HG03442 (cell line): ENCODE measurements at regions not wholly inside any gene's neighbourhood (a gene's known extent, or its start where the extent isn't known, plus 50 kb on each side); places are given as distances from the start of the nearest gene placed in this dataset.

Experiments
- ATAC-seq: cut with Tn5 transposase; IDR thresholded peaks from one replicate; pipeline ENCODE4 v1.9.1; 2021; ENCODE audit warnings: mild to moderate bottlenecking, moderate library complexity; ENCODE audit not compliant: unreplicated experiment

- ATAC-seq, result no peak
These were observed 438.7 kb upstream of the SALL3 start for GRCh38 chr18:78540636-78541529.

DNA sequence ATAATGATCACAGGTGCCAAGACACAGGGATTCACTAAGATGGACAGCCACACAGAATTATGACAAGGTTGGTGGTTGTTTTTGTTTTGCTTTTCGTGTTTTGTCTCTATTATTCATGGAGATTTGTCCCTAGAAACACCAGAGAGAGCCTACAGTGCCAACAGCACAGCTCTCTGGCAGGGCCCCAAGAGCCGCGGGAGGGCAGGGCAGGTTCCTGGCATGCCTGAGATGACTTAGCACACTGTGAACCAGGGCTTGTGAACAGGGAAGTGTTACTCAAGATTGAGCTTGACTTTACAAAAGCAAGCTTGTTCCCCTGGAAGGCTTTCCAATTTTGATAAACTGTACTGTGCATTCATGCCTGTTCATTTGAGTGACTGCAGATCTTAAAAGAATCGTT lies 437.4 kb upstream of the SALL3 start:
- ATAC-seq, result no peak

- no peak for ATAC-seq
These were observed 436.4 kb upstream of the SALL3 start for GRCh38 chr18:78543201-78543725.

DNA sequence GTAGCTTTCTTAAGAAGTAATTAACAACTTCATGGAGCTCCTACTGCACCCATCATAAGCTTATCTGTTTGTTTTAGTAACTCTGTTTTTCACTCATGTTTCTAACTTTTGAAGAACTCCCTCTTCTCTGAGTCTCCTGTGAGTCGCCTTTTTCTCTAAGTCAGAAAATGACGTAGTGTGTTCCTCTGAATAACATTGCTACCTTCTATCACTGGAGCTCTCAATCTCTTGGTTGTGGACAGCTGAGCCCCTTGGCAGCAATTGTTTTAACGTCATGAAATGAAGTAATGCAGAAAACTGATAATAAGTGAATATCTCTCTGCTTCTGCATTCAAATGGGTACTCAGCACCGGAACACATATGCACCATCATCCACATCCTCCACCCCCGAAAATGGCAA lies 433.3 kb upstream of the SALL3 start:
- no peak for ATAC-seq

DNA sequence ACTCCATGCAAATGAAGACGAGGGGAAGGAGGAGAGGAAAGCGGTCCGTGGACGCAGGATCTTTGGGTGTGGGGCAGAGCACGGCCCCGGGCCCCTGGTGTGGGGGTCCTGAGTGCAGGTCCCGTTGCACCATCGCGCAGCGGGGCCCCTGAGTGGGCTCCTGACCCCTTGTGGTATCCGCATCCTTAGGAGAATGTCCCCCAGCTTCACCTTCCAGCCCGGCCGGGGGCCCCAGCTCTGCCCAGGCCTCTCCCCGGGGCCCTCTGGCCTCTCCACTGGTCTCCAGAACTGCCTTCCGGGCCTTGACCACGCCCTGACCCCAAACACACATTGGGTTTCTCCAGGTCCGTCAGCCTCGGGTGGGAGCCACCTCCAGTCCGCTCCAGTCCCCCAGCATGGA lies 431.8 kb upstream of the SALL3 start:
- no peak for ATAC-seq

- no peak for ATAC-seq
These were observed 431.2 kb upstream of the SALL3 start for GRCh38 chr18:78548261-78549058.

- no peak for ATAC-seq
These were observed 429.6 kb upstream of the SALL3 start for GRCh38 chr18:78549971-78550370.

GRCh38 chr18:78554944-78555608 lies 424.5 kb upstream of the SALL3 start:
- ATAC-seq, result no peak

- ATAC-seq, result no peak
These were observed 422.2 kb upstream of the SALL3 start for GRCh38 chr18:78557371-78557770.

DNA sequence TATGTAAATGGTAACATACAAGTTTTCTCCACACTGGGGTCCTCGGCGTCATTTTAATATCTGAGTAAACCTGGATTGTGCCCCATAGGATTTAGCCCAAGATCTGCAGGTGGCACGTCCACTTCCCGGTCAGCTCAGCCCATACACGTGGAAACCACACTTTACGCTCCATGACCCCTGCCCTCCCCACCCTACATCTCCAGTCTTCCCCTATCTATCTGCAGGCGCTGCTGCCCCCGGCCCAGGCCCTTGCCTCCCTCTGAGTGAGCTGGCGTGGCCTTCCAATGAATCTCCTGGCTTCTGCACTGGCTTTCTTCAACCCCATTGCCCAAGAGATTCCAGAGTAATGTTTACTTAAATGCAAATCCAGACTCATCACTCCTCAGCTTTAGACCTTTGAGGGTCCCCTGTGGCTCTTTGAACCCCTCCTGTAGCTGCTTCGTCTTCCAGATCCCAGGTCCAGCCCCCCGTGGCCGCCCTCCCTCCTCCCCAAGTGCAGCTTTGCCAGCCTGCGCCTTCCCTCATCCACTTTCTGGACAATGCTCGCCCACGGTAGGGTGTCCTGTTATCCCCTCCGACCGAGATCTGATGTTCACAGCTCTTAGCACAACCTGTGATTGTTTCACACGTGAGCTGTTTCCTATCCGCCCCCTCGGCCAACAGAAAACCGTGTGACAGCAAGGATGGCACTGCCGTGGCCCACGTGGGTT lies 421.4 kb upstream of the SALL3 start:
- ATAC-seq, result no peak

- no peak for ATAC-seq
These were observed 420.7 kb upstream of the SALL3 start for GRCh38 chr18:78558948-78559347.

- no peak for ATAC-seq
These were observed 420.0 kb upstream of the SALL3 start for GRCh38 chr18:78559584-78559983.

- no peak for ATAC-seq
These were observed 417.7 kb upstream of the SALL3 start for GRCh38 chr18:78561757-78562510.

- no peak for ATAC-seq
These were observed 417.1 kb upstream of the SALL3 start for GRCh38 chr18:78562531-78562961.

GRCh38 chr18:78563110-78563509 lies 416.5 kb upstream of the SALL3 start:
- ATAC-seq, result no peak

GRCh38 chr18:78564030-78564429 lies 415.6 kb upstream of the SALL3 start:
- no peak for ATAC-seq

DNA sequence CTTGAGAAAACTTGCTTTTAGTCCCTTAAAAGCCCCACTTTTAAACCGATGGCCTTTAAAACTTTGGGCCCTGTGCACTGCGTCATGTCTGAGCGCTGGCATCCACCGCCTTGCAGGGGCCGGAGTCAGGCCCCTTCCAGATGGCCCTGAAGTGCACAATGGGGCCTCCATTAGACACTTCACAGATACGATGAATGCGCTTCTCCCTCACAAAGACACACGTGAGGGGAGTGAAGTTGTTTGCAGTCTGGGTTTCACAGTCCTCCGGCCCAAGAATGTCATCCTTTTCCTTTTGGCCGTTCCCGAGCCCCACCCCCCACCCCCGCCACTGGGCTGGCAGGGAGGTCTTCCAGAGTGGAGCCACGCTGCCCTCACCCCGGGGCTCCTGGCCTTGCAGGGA lies 415.1 kb upstream of the SALL3 start:
- ATAC-seq, result no peak

GRCh38 chr18:78565240-78565639 lies 414.4 kb upstream of the SALL3 start:
- no peak for ATAC-seq

DNA sequence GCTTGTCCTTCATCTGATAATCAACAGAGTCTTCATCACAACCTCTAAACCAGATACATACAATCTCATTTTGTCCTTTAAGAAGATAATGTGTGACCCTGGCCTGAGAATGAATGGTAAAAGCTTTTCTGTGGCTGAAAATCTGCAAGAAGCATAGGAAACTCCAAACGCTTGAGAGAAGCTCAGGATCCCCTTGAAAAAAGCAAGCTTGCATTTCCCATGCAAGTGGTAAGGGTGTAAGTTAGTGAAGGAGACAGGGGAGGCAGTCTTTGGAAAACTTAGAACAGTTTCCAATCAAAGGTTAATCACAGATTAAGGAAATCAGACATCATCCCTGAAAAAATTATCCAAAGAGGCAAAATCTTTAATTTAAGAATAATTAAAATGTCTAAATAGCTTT lies 413.6 kb upstream of the SALL3 start:
- no peak for ATAC-seq

DNA sequence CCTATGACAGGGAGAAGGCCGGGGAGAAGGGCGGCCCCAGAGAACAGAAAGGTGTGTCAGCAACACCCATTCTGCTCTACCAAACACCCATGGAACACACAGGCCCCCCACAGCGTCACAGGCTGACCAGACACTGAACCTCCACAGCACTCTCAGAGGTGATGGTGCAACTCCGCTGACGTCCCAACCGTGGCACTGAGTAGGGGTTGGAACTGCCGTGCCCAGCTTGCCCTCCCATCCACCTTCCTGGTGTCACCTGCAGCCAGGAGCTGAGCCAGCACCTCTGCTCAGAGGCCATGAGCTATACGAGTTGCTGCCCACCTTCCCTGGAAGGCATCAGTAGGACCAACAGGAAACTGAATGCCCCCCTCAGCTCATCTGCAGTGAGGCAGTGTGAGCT lies 412.9 kb upstream of the SALL3 start:
- ATAC-seq, result no peak
